ENCODE measurements at regions not wholly inside any gene's neighbourhood (a gene's known extent, or its start where the extent isn't known, plus 50 kb on each side); places are given as distances from the start of the nearest gene placed in this dataset.
"Not testable (repeated sequence)": the region's sequence is repeated elsewhere in the genome, so short reads cannot be mapped to it uniquely, and the experiment has no call there.

- TF ChIP-seq CTCF, POLR2A, POLR2AphosphoS5 (IDR thresholded peaks at IDR 0.05): not testable (repeated sequence)
These were observed 208.7 kb downstream of the CCDC74A start for GRCh38 chr2:131736406-131736805.

All from prostate gland (tissue), 2 donors.